Activated CD8-positive, alpha-beta memory T cell treated with anti-CD3 and anti-CD28 coated beads, Interleukin-2, amount 50 U/mL, for 4 hours (primary cell): ENCODE measurements at regions not wholly inside any gene's neighbourhood (a gene's known extent, or its start where the extent isn't known, plus 50 kb on each side); places are given as distances from the start of the nearest gene placed in this dataset.
"Not testable (repeated sequence)": the region's sequence is repeated elsewhere in the genome, so short reads cannot be mapped to it uniquely, and the experiment has no call there.

ENCODE experiments used
- DNase-seq: peaks from one replicate; pipeline ENCODE4 v3.0.0-alpha.2; 2020

GRCh38 chr5:134471858-134472449, 53.5 kb upstream of the JADE2 start:
- DNase-seq: not testable (repeated sequence)

- no peak for DNase-seq
Observed at GRCh38 chr5:134468921-134469400, 56.5 kb upstream of the JADE2 start.

- no peak for DNase-seq
Observed at GRCh38 chr5:134467231-134467630, 55.5 kb upstream of the CDKN2AIPNL start.

GRCh38 chr5:134466241-134467069, 54.8 kb upstream of the CDKN2AIPNL start:
- peak; percentile 35 for DNase-seq

- peak; percentile 53 for DNase-seq
Observed at GRCh38 chr5:134465816-134466240, 54.1 kb upstream of the CDKN2AIPNL start.

- no peak for DNase-seq
Observed at GRCh38 chr5:134464988-134465815, 53.5 kb upstream of the CDKN2AIPNL start.

- no peak for DNase-seq
Observed at GRCh38 chr5:134463991-134464760, 52.5 kb upstream of the CDKN2AIPNL start.

- DNase-seq: no peak
Observed at GRCh38 chr5:134463176-134463720, 51.6 kb upstream of the CDKN2AIPNL start.

- no peak for DNase-seq
Observed at GRCh38 chr5:134462761-134463160, 51.1 kb upstream of the CDKN2AIPNL start.

- no peak for DNase-seq
Observed at GRCh38 chr5:134462047-134462575, 50.4 kb upstream of the CDKN2AIPNL start.
